ENCODE measurements at regions not wholly inside any gene's neighbourhood (a gene's known extent, or its start where the extent isn't known, plus 50 kb on each side); places are given as distances from the start of the nearest gene placed in this dataset.

DNA sequence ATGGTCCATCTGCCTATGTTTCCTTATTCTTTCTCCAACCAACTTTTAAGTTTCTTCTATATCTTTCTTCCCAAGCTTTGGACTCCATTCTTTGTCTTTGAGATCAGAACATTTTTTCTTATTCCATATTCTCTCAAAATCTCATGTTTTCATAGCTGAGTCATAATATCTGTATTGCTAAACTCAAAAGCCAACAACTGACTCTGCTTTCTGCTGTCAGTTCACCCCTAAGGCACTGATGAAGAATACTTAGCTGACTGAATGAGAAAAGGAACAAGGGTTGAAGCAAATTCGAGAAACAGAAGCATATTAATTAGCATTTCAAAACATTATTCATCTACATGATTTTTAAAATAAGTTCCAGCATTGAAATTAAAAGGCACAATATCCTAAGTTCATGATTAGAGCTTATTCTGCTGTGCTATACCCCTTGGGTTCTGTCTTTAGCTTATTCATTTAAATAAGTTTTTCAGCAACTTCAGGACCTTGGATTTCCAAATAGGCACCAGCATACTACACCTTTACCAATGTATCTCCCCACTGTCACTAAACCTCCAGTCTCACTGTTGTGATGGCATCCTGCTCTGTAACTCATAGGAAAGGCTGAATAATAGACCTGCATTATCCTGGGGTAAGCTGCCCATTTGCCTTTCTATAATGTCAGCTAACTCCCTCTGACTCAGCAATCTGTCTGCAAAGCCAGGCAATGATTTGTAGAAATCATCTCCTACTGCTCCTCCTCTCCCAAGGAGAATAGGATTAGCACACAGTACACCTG, 49.9 kb upstream of the C5orf46 start (continued):
- TF ChIP-seq, protein P1, sequence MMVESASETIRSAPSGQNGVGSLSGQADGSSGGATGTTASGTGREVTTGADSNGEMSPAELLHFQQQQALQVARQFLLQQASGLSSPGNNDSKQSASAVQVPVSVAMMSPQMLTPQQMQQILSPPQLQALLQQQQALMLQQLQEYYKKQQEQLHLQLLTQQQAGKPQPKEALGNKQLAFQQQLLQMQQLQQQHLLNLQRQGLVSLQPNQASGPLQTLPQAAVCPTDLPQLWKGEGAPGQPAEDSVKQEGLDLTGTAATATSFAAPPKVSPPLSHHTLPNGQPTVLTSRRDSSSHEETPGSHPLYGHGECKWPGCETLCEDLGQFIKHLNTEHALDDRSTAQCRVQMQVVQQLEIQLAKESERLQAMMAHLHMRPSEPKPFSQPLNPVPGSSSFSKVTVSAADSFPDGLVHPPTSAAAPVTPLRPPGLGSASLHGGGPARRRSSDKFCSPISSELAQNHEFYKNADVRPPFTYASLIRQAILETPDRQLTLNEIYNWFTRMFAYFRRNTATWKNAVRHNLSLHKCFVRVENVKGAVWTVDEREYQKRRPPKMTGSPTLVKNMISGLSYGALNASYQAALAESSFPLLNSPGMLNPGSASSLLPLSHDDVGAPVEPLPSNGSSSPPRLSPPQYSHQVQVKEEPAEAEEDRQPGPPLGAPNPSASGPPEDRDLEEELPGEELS (CRISPR knock-in tag; IDR thresholded peaks at IDR 0.05) = no peak
- no peak for TF ChIP-seq ZNF423 (CRISPR knock-in tag; IDR thresholded peaks at IDR 0.05)
- TF ChIP-seq NR3C1 (CRISPR knock-in tag; conservative IDR thresholded peaks at IDR 0.05; ENCODE audit: low read depth) = no peak
- TF ChIP-seq ZBTB21 (CRISPR knock-in tag; IDR thresholded peaks at IDR 0.05; ENCODE audit: borderline replicate concordance) = no peak
- TF ChIP-seq CREB1 (CRISPR knock-in tag; IDR thresholded peaks at IDR 0.05) = no peak
- TF ChIP-seq NR1H2 (CRISPR knock-in tag; IDR thresholded peaks at IDR 0.05) = no peak
- no peak for TF ChIP-seq NR2C2 (CRISPR knock-in tag; IDR thresholded peaks at IDR 0.05)

All from WTC11 (cell line).